ENCODE measurements at regions not wholly inside any gene's neighbourhood (a gene's known extent, or its start where the extent isn't known, plus 50 kb on each side); places are given as distances from the start of the nearest gene placed in this dataset.

- TF ChIP-seq CHD7 (IDR thresholded peaks at IDR 0.05; ENCODE audit: insufficient replicate concordance, low read length) = no peak
These were observed 53.3 kb upstream of the BMAL1 start (continued) for GRCh38 chr11:13224324-13224723.
